ENCODE measurements at regions not wholly inside any gene's neighbourhood (a gene's known extent, or its start where the extent isn't known, plus 50 kb on each side); places are given as distances from the start of the nearest gene placed in this dataset.

- no peak for DNase-seq
These were observed 160.6 kb upstream of the COL21A1 start for GRCh38 chr6:56407883-56408410.

GRCh38 chr6:56406276-56407269 lies 159.2 kb upstream of the COL21A1 start:
- no peak for DNase-seq

DNA sequence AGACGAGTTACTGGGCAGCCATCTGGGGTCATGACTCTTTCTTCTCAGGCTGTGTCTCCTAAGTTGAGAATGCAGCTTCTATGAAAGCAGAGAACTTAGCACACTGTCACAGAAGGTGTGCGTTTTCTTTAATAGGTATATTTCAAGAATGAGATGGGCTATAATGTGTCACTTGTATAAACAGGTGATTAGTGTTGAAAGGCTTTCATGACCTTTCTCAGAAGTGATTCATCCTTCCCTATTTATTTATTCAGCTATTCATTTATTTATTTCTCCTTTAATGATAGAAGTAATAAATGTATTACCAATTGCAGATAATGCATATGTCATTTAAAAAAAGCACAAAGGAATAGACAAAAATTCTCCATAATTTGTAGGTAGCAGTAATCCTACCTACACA lies 157.2 kb upstream of the COL21A1 start:
- no peak for DNase-seq

DNA sequence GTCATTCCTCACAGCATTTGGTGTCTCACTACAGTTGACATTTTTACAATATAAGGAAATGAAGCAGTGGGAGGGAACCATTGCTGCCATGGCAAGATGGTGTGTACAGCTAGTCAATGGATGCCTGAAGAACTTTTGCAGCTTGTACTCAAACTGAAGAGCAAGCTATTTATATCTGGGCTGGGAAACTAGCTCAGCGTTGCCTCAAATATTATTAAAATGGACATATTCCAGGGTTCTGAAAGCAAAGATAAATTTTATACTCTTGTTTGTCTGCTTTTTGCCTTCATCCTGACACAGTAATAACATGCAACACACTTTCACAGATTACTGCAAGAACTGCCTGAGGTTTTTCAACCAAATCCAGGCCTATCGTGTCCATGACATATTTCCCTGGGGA lies 156.4 kb upstream of the COL21A1 start:
- DNase-seq = no peak

DNA sequence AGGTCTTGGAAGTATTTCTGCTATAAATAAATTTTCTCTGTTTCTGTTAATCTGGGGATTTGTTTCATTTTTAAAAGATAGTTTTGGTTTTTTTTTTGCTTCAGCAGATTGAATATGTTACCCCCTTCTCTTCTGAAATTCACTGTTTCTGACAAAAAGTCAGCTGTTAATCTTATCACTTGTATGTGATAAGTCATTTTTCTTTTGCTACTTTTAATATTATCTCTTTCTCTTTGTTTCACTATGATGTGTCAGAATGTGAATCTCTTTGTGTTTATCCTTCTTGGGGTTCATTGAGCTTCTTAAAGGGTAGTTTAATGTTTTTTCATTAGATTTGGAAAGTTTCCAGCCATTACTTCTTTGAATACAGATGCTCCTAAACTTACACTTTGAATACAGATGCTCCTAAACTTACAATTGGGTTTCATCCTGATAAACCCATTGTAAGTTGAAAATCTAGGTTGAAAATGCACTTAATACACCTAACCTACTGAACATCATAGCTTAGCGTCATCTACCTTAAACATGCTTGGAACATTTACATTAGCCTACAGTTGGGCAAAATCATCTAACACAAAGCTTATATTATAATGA lies 154.2 kb upstream of the COL21A1 start:
- no peak for DNase-seq

DNA sequence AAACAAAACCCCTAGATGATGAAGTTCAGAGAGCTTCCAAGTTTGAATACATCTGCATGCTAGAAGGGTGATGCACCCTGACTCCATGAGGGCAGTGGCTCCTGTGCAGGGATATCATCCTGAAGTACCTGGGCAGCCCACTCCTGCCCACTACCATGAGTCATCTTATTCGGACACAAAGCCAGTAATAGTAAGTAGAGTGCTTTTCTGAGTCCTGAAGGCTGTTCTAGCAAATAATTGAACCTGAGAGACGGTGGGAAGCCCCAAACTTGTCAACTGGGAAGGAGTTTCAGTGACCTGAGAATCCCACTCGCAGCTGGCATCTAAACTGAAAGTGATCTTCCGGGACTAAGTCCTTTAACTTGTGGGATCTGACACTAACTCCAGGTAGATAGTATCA lies 152.9 kb upstream of the COL21A1 start:
- no peak for DNase-seq

- DNase-seq = no peak
These were observed 152.4 kb upstream of the COL21A1 start for GRCh38 chr6:56399672-56400263.

GRCh38 chr6:56399250-56399671 lies 151.9 kb upstream of the COL21A1 start:
- DNase-seq = no peak

DNA sequence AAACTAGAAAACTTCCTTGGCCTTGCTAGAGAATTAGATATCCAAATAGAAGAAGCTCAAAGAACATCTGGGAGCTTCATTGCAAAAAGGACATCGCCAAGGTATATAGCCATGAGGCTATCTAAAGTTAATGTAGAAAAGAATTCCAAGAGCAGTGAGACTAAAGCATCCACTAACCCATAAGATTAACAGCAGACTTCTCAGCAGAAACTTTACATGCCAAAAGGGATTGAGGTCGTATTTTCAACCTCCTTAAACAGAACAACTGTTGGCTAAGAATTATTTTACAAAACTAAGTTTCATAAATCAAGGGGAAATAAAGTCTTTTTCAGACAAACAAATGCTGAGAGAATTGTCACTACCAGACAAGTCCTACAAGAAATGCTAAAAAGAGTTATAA lies 149.1 kb upstream of the COL21A1 start:
- DNase-seq = no peak

- DNase-seq = no peak
These were observed 146.5 kb upstream of the COL21A1 start for GRCh38 chr6:56393615-56394612.

- no peak for DNase-seq
These were observed 141.0 kb upstream of the COL21A1 start for GRCh38 chr6:56388415-56388755.

GRCh38 chr6:56387621-56388414 lies 140.4 kb upstream of the COL21A1 start:
- DNase-seq = no peak

DNA sequence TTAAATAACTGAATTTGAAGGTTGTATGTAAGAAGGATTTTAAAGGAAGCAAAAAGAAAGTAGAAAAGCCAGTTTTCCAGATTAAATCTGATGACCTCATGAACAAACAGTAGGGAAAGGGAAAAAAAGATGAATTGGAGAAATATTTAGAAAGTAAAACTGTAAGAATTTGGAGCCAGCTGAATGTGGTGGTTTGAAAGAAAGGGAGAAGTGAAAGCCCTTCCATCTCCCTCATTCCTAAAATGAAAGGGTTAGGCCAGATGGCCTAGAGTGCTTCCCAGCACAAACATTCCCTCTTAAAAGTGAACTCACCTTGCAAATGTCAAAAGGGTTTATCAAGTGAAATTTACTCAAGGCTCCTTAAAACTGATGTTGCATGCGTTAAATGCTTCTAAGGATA lies 139.3 kb upstream of the COL21A1 start:
- no peak for DNase-seq

DNA sequence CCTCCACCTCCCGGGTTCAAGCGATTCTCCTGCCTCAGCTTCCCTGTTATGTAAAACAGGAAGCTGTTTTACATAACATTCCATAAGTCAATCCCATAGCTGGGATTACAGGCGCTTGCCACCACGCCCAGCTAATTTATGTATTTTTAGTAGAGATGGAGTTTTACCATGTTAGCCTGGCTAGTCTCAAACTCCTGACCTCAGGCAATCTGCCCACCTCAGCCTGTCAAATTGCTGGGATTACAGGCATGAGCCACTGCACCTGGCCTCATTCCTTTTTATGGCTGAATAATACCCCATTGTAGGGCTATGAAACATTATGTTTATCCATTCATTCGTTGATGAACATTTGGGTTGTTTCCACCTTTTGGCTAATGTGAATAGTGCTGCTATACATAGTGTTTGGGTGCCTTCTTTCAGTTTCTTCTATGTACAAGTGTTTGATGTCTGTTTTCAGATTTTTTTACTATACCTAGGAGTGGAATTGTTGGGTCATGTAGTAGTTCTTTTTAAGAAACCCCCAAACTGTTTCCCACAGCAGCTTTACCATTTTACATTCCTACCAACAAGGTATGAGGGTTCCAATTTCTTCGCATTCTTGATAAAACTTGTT lies 138.7 kb upstream of the COL21A1 start:
- DNase-seq = no peak

DNA sequence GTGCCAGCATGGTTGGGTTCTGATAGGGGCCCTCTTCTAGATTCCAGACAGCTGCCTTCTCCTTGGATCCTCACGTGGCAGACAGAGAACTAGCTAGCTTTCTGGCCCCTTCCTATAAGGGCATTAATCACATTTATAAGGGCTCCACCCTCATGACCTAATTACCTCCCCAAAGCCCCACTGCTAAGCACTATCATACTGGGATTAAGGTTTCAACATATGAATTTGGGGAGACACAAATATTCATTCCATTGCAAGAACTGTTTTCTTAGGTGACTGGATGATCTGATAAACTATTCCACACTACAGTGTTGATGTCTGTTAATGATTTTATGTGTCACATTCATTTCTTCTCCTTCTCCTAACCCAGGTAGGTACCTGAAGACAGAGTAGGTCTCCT lies 135.8 kb upstream of the COL21A1 start:
- DNase-seq = no peak

GRCh38 chr6:56382416-56382940 lies 135.1 kb upstream of the COL21A1 start:
- no peak for DNase-seq

DNA sequence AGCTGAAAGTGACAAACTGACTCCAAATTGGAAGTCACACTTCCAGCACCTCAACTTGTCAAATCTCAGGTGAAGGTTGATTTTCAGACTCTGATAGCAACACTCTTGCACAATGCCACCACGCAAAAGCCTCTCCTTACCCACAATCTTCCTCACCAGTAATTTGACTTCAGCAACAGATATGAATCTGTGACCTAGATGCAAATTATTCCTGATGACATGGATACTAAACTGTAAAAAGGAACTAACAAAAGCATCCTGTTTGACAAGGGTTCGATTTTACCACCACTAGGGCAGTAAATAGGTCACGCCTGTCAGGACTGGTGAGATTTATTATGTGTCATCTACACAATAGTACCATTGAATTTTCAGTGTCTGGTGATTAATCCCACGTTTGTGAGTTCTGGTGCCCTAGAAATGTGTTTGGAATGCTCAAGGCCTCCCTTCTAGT lies 134.4 kb upstream of the COL21A1 start:
- no peak for DNase-seq

DNA sequence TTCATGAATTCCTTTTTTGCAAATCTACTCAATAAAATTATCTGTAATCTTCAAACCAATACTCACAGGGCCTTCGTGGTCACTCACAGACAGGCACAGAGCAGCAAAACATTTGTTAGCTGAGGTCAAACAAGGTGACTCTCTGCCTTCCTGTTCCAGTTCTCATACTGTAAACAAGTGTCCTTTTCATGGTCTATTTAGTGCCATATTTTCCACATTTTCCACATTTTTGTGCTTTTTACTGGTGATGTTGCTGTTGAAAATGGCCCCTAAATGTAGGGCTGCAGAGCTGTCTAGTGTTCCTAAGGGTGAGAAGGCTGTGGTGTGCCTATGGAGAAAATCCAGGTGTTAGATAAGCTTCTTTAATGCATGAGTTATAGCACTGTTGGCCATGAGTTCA lies 133.1 kb upstream of the COL21A1 start:
- DNase-seq = no peak

- DNase-seq = no peak
These were observed 131.7 kb upstream of the COL21A1 start for GRCh38 chr6:56378966-56379585.

GRCh38 chr6:56378507-56378906 lies 131.1 kb upstream of the COL21A1 start:
- DNase-seq = no peak
